NOMO-1 treated with dmso at 0.1 percent for 144 hours (cell line): ENCODE measurements at regions not wholly inside any gene's neighbourhood (a gene's known extent, or its start where the extent isn't known, plus 50 kb on each side); places are given as distances from the start of the nearest gene placed in this dataset.

Experiments used
- DNase-seq: peaks from one replicate; lab custom pipeline; 2025; ENCODE audit not compliant: unreplicated experiment; lab: John Stamatoyannopoulos, UW

- no peak for DNase-seq
Measured at GRCh38 chr13:22387899-22388298, 717.0 kb downstream of the FGF9 start.

GRCh38 chr13:22399801-22400420 is 729.0 kb downstream of the FGF9 start:
- DNase-seq, result no peak

- DNase-seq, result no peak
Measured at GRCh38 chr13:22402682-22403081, 731.8 kb downstream of the FGF9 start.

GRCh38 chr13:22403144-22403543 is 732.3 kb downstream of the FGF9 start:
- DNase-seq, result no peak

GRCh38 chr13:22405891-22406290 is 735.0 kb downstream of the FGF9 start:
- no peak for DNase-seq

- DNase-seq, result no peak
Measured at GRCh38 chr13:22412452-22412851, 741.6 kb downstream of the FGF9 start.

- no peak for DNase-seq
Measured at GRCh38 chr13:22422023-22422422, 751.1 kb downstream of the FGF9 start.

- DNase-seq, result no peak
Measured at GRCh38 chr13:22422712-22423111, 751.8 kb downstream of the FGF9 start.

- no peak for DNase-seq
Measured at GRCh38 chr13:22423261-22423660, 752.4 kb downstream of the FGF9 start.

GRCh38 chr13:22425087-22425486 is 754.2 kb downstream of the FGF9 start:
- DNase-seq, result no peak

GRCh38 chr13:22427066-22427465 is 753.7 kb upstream of the SGCG start:
- no peak for DNase-seq

GRCh38 chr13:22427783-22428182 is 753.0 kb upstream of the SGCG start:
- DNase-seq, result no peak

GRCh38 chr13:22428188-22428828 is 752.5 kb upstream of the SGCG start:
- DNase-seq, result no peak

- no peak for DNase-seq
Measured at GRCh38 chr13:22432690-22433089, 748.1 kb upstream of the SGCG start.

GRCh38 chr13:22447132-22447886 is 733.5 kb upstream of the SGCG start:
- no peak for DNase-seq

- DNase-seq, result no peak
Measured at GRCh38 chr13:22449251-22449650, 731.5 kb upstream of the SGCG start.

- DNase-seq, result no peak
Measured at GRCh38 chr13:22451327-22451741, 729.4 kb upstream of the SGCG start.

GRCh38 chr13:22454586-22454985 is 726.2 kb upstream of the SGCG start:
- no peak for DNase-seq

- no peak for DNase-seq
Measured at GRCh38 chr13:22455036-22455435, 725.7 kb upstream of the SGCG start.

GRCh38 chr13:22461854-22462490 is 718.8 kb upstream of the SGCG start:
- DNase-seq, result no peak

- DNase-seq, result no peak
Measured at GRCh38 chr13:22463089-22463488, 717.7 kb upstream of the SGCG start.

GRCh38 chr13:22468045-22468444 is 712.7 kb upstream of the SGCG start:
- no peak for DNase-seq
